Inferior parietal cortex (tissue), 1 donor: ENCODE measurements at regions not wholly inside any gene's neighbourhood (a gene's known extent, or its start where the extent isn't known, plus 50 kb on each side); places are given as distances from the start of the nearest gene placed in this dataset.
A peak's percentile ranks its signal among the peaks of the same experiment; 100 is the strongest.
"Not testable (repeated sequence)": the region's sequence is repeated elsewhere in the genome, so short reads cannot be mapped to it uniquely, and the experiment has no call there.

Source experiments
- DNase-seq: peaks from one replicate; pipeline ENCODE4 v3.0.0-alpha.2; 2016; ENCODE audit errors: extremely low spot score

GRCh38 chr9:86624630-86625029 is 270.4 kb upstream of the TUT7 start:
- DNase-seq, result no peak

- peak; percentile 29 for DNase-seq
Observed at GRCh38 chr9:86614871-86615849, 260.9 kb upstream of the TUT7 start.

GRCh38 chr9:86613943-86614342 is 259.7 kb upstream of the TUT7 start:
- DNase-seq, result no peak

GRCh38 chr9:86611534-86611933 is 257.3 kb upstream of the TUT7 start:
- DNase-seq, result not testable (repeated sequence)

- no peak for DNase-seq
Observed at GRCh38 chr9:86605303-86605702, 251.1 kb upstream of the TUT7 start.

GRCh38 chr9:86604741-86605140 is 250.5 kb upstream of the TUT7 start:
- no peak for DNase-seq

GRCh38 chr9:86602715-86603114 is 248.5 kb upstream of the TUT7 start:
- no peak for DNase-seq

- DNase-seq, result no peak
Observed at GRCh38 chr9:86601697-86602096, 247.5 kb upstream of the TUT7 start.

- no peak for DNase-seq
Observed at GRCh38 chr9:86600977-86601376, 246.8 kb upstream of the TUT7 start.

- DNase-seq, result no peak
Observed at GRCh38 chr9:86600291-86600690, 246.1 kb upstream of the TUT7 start.

GRCh38 chr9:86599561-86599960 is 245.4 kb upstream of the TUT7 start:
- DNase-seq, result no peak

GRCh38 chr9:86598411-86599239 is 244.4 kb upstream of the TUT7 start:
- no peak for DNase-seq

GRCh38 chr9:86594724-86595123 is 240.5 kb upstream of the TUT7 start:
- no peak for DNase-seq

- no peak for DNase-seq
Observed at GRCh38 chr9:86591472-86591871, 237.3 kb upstream of the TUT7 start.

GRCh38 chr9:86589730-86590129 is 235.5 kb upstream of the TUT7 start:
- no peak for DNase-seq

GRCh38 chr9:86589273-86589672 is 235.1 kb upstream of the TUT7 start:
- no peak for DNase-seq

GRCh38 chr9:86586144-86586494 is 231.9 kb upstream of the TUT7 start:
- no peak for DNase-seq

- DNase-seq, result no peak
Observed at GRCh38 chr9:86585422-86586143, 231.4 kb upstream of the TUT7 start.

- no peak for DNase-seq
Observed at GRCh38 chr9:86580688-86581087, 226.5 kb upstream of the TUT7 start.

GRCh38 chr9:86578722-86579121 is 224.5 kb upstream of the TUT7 start:
- DNase-seq, result no peak

GRCh38 chr9:86577420-86578333 is 223.5 kb upstream of the TUT7 start:
- no peak for DNase-seq
